SK-N-SH (cell line): ENCODE measurements at regions not wholly inside any gene's neighbourhood (a gene's known extent, or its start where the extent isn't known, plus 50 kb on each side); places are given as distances from the start of the nearest gene placed in this dataset.

ENCODE experiments used
- CTCF ChIA-PET: fragments of 300-600, 350-600 bp; formaldehyde crosslinking; extraction: SDS; loops from one replicate; lab custom pipeline; 2021; lab: Yijun Ruan, JAX
- POLR2A ChIA-PET: fragments of 350-600 bp; sonication (Branson Sonifier 250); formaldehyde crosslinking; extraction: SDS; loops from one replicate; lab custom pipeline; 2020; ENCODE audit warnings: antibody characterized with exemption, inconsistent platforms; lab: Yijun Ruan, JAX
- DNase-seq: peaks from one replicate; pipeline ENCODE4 v3.0.0; 2012
- H2AFZ ChIP-seq: fragments of 200-600 bp; sonication (generic); 2 replicates; pipeline ENCODE4 v1.8.1; 2016; ENCODE audit warnings: antibody characterized with exemption, mild to moderate bottlenecking, low read depth
- H3F3A ChIP-seq: fragments of 200-600 bp; sonication (generic); replicated peaks from 2 replicates; pipeline ENCODE3; 2016; ENCODE audit warnings: antibody characterized with exemption, mild to moderate bottlenecking; ENCODE audit not compliant: insufficient read depth
- H3K27ac ChIP-seq, 2 experiments: fragments of 200-500 bp in 1 of 2; fragments of 200-600 bp in 1 of 2; sonication (Bioruptor generic) in 1 of 2; sonication (generic), shearing (Covaris generic) in 1 of 2; 2 replicates each; pipeline versions ENCODE4 v1.5.1 to v1.6.1; 2014 to 2016; ENCODE audit warnings: low read depth in 2 of 2, inconsistent platforms in 1 of 2, low read length in 1 of 2, mild to moderate bottlenecking in 1 of 2, mixed read lengths in 1 of 2
- H3K27me3 ChIP-seq: fragments of 200-600 bp; sonication (generic), shearing (Covaris generic); 2 replicates; pipeline ENCODE4 v1.6.1; 2016; ENCODE audit warnings: mixed run types; ENCODE audit not compliant: insufficient read depth
- H3K36me3 ChIP-seq, 2 experiments: fragments of 200-500 bp in 1 of 2; fragments of 200-600 bp in 1 of 2; sonication (Bioruptor generic) in 1 of 2; sonication (generic) in 1 of 2; replicated peaks in 1 of 2; 2 replicates each; pipeline versions ENCODE3 to v1.5.1; 2014 to 2016; ENCODE audit warnings: low read length in 1 of 2, mild to moderate bottlenecking in 1 of 2; ENCODE audit not compliant: insufficient read depth in 2 of 2, control insufficient read depth in 1 of 2
- H3K4me1 ChIP-seq, 2 experiments: fragments of 200-500 bp in 1 of 2; fragments of 200-600 bp in 1 of 2; sonication (Bioruptor generic) in 1 of 2; sonication (generic), shearing (Covaris generic) in 1 of 2; 2 replicates each; pipeline versions ENCODE4 v1.5.1 to v1.6.1; 2014 to 2016; ENCODE audit warnings: low read depth in 1 of 2, low read length in 1 of 2, mixed run types in 1 of 2; ENCODE audit not compliant: insufficient read depth in 2 of 2, control insufficient read depth in 1 of 2
- H3K4me2 ChIP-seq: fragments of 200-600 bp; sonication (generic), shearing (Covaris generic); 2 replicates; pipeline ENCODE4 v1.6.1; 2017; ENCODE audit warnings: mixed run types
- H3K4me3 ChIP-seq, 2 experiments: fragments of 200-500 bp in 1 of 2; fragments of 200-600 bp in 1 of 2; sonication (Bioruptor generic) in 1 of 2; sonication (generic), shearing (Covaris generic) in 1 of 2; 2 replicates each; pipeline versions ENCODE4 v1.5.1 to v1.8.1; 2014 to 2016; ENCODE audit warnings: low read depth in 2 of 2, inconsistent platforms in 1 of 2, low read length in 1 of 2, mild to moderate bottlenecking in 1 of 2, mixed read lengths in 1 of 2, moderate library complexity in 1 of 2
- H3K79me2 ChIP-seq: fragments of 200-600 bp; sonication (generic); 2 replicates; pipeline ENCODE4 v1.8.1; 2017; ENCODE audit warnings: mild to moderate bottlenecking; ENCODE audit not compliant: insufficient read depth
- H3K9ac ChIP-seq: fragments of 200-600 bp; sonication (generic); 2 replicates; pipeline ENCODE4 v1.6.1; 2017; ENCODE audit warnings: mixed run types
- H3K9me2 ChIP-seq: fragments of 200-600 bp; sonication (generic); 2 replicates; pipeline ENCODE4 v1.6.1; 2017; ENCODE audit warnings: mixed run types
- H3K9me3 ChIP-seq: fragments of 200-600 bp; sonication (generic); 2 replicates; pipeline ENCODE4 v1.6.1; 2017; ENCODE audit warnings: mixed run types, mild to moderate bottlenecking, moderate library complexity
- H4K20me1 ChIP-seq: fragments of 200-600 bp; sonication (generic); 2 replicates; pipeline ENCODE4 v1.6.1; 2017; ENCODE audit warnings: mild to moderate bottlenecking, mixed run types; ENCODE audit not compliant: insufficient read depth
- CHD2 ChIP-seq: fragments of 150-350 bp; IDR thresholded peaks from 2 replicates; pipeline ENCODE4 v1.6.1; 2018; ENCODE audit warnings: low read length; ENCODE audit not compliant: partially characterized antibody
- ELF1 ChIP-seq: IDR thresholded peaks from 2 replicates; pipeline ENCODE4 v1.4.0; 2012
- EZH2phosphoT487 ChIP-seq: fragments of 200-600 bp; sonication (generic); IDR thresholded peaks from 2 replicates; pipeline ENCODE4 v1.6.1; 2017; ENCODE audit warnings: low read depth, mixed run types, mild to moderate bottlenecking, antibody characterized with exemption, moderate library complexity, borderline replicate concordance
- FOXJ3 ChIP-seq: sonication (generic); formaldehyde crosslinking; IDR thresholded peaks from 2 replicates; pipeline ENCODE4 v1.5.1; 2020; ENCODE audit warnings: mild to moderate bottlenecking, missing genetic modification reagents
- JUND ChIP-seq: IDR thresholded peaks from 2 replicates; pipeline ENCODE4 v1.4.0; 2012
- MEF2A ChIP-seq: IDR thresholded peaks from 2 replicates; pipeline ENCODE4 v1.4.0; 2012; ENCODE audit warnings: low read depth, borderline replicate concordance
- MXI1 ChIP-seq: IDR thresholded peaks from 2 replicates; pipeline ENCODE4 v1.6.1; 2012; ENCODE audit warnings: mild to moderate bottlenecking, low read depth, low read length, improper control_type of control experiment
- NFIC ChIP-seq: IDR thresholded peaks from 2 replicates; pipeline ENCODE4 v1.4.0; 2012; ENCODE audit warnings: borderline replicate concordance
- NRF1 ChIP-seq: IDR thresholded peaks from 2 replicates; pipeline ENCODE4 v1.6.1; 2012; ENCODE audit warnings: low read depth, mild to moderate bottlenecking, low read length
- RAD21 ChIP-seq: IDR thresholded peaks from 2 replicates; pipeline ENCODE4 v1.6.1; 2012; ENCODE audit warnings: mild to moderate bottlenecking, low read length
- TAF1 ChIP-seq: IDR thresholded peaks from 2 replicates; pipeline ENCODE4 v1.6.1; 2012; ENCODE audit warnings: low read depth, mild to moderate bottlenecking, low read length, moderate library complexity, borderline replicate concordance
- TCF12 ChIP-seq: IDR thresholded peaks from 2 replicates; pipeline ENCODE4 v1.4.0; 2012
- TEAD4 ChIP-seq: IDR thresholded peaks from 2 replicates; pipeline ENCODE4 v1.4.0; 2012; ENCODE audit warnings: mild to moderate bottlenecking, borderline replicate concordance; ENCODE audit not compliant: insufficient read depth
- USF2 ChIP-seq: fragments of 150-350 bp; IDR thresholded peaks from 2 replicates; pipeline ENCODE4 v1.6.1; 2017; ENCODE audit warnings: antibody characterized with exemption, low read length, low read depth, borderline replicate concordance
- WGBS: methylation state at CpG from one replicate; pipeline ENCODE4 v1.1.6; 2017; ENCODE audit warnings: low lambda C conversion rate; 5-methylcytosine and 5-hydroxymethylcytosine counted together

DNA sequence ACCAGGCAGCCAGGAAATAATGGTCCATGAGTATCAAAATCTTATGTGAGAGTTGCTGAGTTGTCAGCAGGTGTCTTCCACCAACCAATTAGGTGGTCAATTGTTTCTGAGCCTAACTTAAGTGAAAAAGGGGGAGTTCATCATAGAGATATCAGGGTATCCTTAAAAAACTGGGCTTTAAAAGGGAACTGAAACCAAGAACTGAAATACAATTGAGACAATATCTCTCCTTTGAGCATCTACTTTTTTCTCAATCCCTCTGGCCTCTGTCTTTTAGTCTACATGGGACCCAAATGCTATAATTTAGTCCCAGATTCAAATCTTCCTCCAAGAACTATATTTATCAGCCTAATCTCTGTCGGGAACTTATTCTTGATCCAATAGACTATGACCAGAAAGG is 201.0 kb downstream of the BTG1 start:
- H3K4me1 ChIP-seq: no peaks in the 10 kb centered on the region
- no peak overlapping the region for H3K9ac ChIP-seq
- TF ChIP-seq JUND: no peak
- no peaks in the 10 kb centered on the region for H3K9me2 ChIP-seq
- 52% methylated on average over 1 of the region's 1 CpG for WGBS
- no peak overlapping the region for H2AFZ ChIP-seq
- ChIA-PET CTCF (interaction anchor here (1.6 kb wide), 1 partner anchor 21 kb away, joined by 4 read pairs; no protein-coding TSS in a partner anchor), POLR2A (no interaction called here)
- H3K36me3 ChIP-seq: no peaks in the 10 kb centered on the region
- no peak overlapping the region for H3K4me3 ChIP-seq
- H3F3A ChIP-seq: no peaks in the 10 kb centered on the region
- H3K27ac ChIP-seq: no peak overlapping the region
- no peak overlapping the region for H3K4me2 ChIP-seq
- H3K27me3 ChIP-seq: no peaks in the 10 kb centered on the region
- H3K9me3 ChIP-seq: no peaks in the 10 kb centered on the region
- no peak for DNase-seq
- H3K79me2 ChIP-seq: no peaks in the 10 kb centered on the region
- no peaks in the 10 kb centered on the region for H4K20me1 ChIP-seq

GRCh38 chr12:91940826-91941570 is 204.6 kb downstream of the BTG1 start:
- DNase-seq: no peak
- H3K4me1 ChIP-seq: no peaks in the 10 kb centered on the region
- no peaks in the 10 kb centered on the region for H4K20me1 ChIP-seq
- H3F3A ChIP-seq: no peaks in the 10 kb centered on the region
- H3K9me2 ChIP-seq: no peaks in the 10 kb centered on the region
- no peaks in the 10 kb centered on the region for H3K36me3 ChIP-seq
- H3K79me2 ChIP-seq: no peaks in the 10 kb centered on the region
- no peaks in the 10 kb centered on the region for H3K27me3 ChIP-seq
- H3K4me3 ChIP-seq: no peak overlapping the region
- CTCF ChIA-PET: interaction anchor here (0.6 to 1.1 kb wide), 2 partner anchors 10 to 363 kb away, joined by 3 to 4 read pairs; no protein-coding TSS in a partner anchor
- H3K9me3 ChIP-seq: no peaks in the 10 kb centered on the region
- no peak overlapping the region for H2AFZ ChIP-seq
- no peak overlapping the region for H3K4me2 ChIP-seq
- POLR2A ChIA-PET: no interaction called here
- TF ChIP-seq TEAD4 (no peak), TAF1 (no peak), TCF12 (no peak), MXI1 (no peak), EZH2phosphoT487 (no peak), FOXJ3 (CRISPR knock-in tag) (no peak), CHD2 (no peak), MEF2A (no peak), RAD21 (no peak), JUND (no peak), USF2 (no peak), ELF1 (no peak)
- H3K9ac ChIP-seq: no peak overlapping the region
- H3K27ac ChIP-seq: no peak overlapping the region
- 0% methylated on average over 1 of the region's 1 CpG for WGBS

- 40% methylated on average over 1 of the region's 1 CpG for WGBS
Measured at GRCh38 chr12:91940322-91940721, 205.3 kb downstream of the BTG1 start.

More at GRCh38 chr12:91940322-91940721, 205.3 kb downstream of the BTG1 start:
- H3K27ac ChIP-seq: no peak overlapping the region
- H3K9me2 ChIP-seq: no peaks in the 10 kb centered on the region
- no peak overlapping the region for H3K4me3 ChIP-seq
- no peak overlapping the region for H3K9ac ChIP-seq
- no peaks in the 10 kb centered on the region for H3K9me3 ChIP-seq
- no peaks in the 10 kb centered on the region for H3K79me2 ChIP-seq
- no peaks in the 10 kb centered on the region for H4K20me1 ChIP-seq
- no peak for DNase-seq
- H3K27me3 ChIP-seq: no peaks in the 10 kb centered on the region
- no peaks in the 10 kb centered on the region for H3K36me3 ChIP-seq
- ChIA-PET CTCF (no interaction called here), POLR2A (no interaction called here)
- no peaks in the 10 kb centered on the region for H3K4me1 ChIP-seq
- TF ChIP-seq NRF1 (no peak), NFIC (no peak)
- no peak overlapping the region for H3K4me2 ChIP-seq
- H3F3A ChIP-seq: no peaks in the 10 kb centered on the region
- H2AFZ ChIP-seq: no peak overlapping the region
